H9 (cell line): ENCODE measurements at regions not wholly inside any gene's neighbourhood (a gene's known extent, or its start where the extent isn't known, plus 50 kb on each side); places are given as distances from the start of the nearest gene placed in this dataset.

ENCODE experiments used
- DNase-seq: peaks from one replicate; pipeline ENCODE4 v3.0.0-alpha.2; 2017
- H2AFZ ChIP-seq: one replicate; pipeline ENCODE4 v1.6.1; 2013; ENCODE audit warnings: mild to moderate bottlenecking, low read length, control low read depth, moderate library complexity
- H2AK5ac ChIP-seq: 2 replicates; pipeline ENCODE4 v1.6.1; 2013; ENCODE audit warnings: low read length, control low read depth, mixed read lengths; ENCODE audit not compliant: insufficient read length
- H2BK120ac ChIP-seq: one replicate; pipeline ENCODE4 v1.6.1; 2013; ENCODE audit warnings: low read depth, mild to moderate bottlenecking, low read length, control low read depth, inconsistent platforms; ENCODE audit not compliant: poor library complexity, severe bottlenecking
- H2BK12ac ChIP-seq: 2 replicates; pipeline ENCODE4 v1.6.1; 2013; ENCODE audit warnings: low read length, control low read depth, mixed read lengths, low read depth; ENCODE audit not compliant: insufficient read length
- H2BK15ac ChIP-seq: 2 replicates; pipeline ENCODE4 v1.6.1; 2013; ENCODE audit warnings: low read depth, low read length, control low read depth
- H2BK20ac ChIP-seq: one replicate; pipeline ENCODE4 v1.6.1; 2013; ENCODE audit warnings: low read depth, mild to moderate bottlenecking, low read length, control low read depth, inconsistent platforms; ENCODE audit not compliant: poor library complexity, severe bottlenecking
- H2BK5ac ChIP-seq: 2 replicates; pipeline ENCODE4 v1.6.1; 2013; ENCODE audit warnings: low read length, control low read depth, mixed read lengths; ENCODE audit not compliant: insufficient read length
- H3K14ac ChIP-seq: 2 replicates; pipeline ENCODE4 v1.6.1; 2013; ENCODE audit warnings: low read length, control low read depth; ENCODE audit not compliant: insufficient read depth
- H3K18ac ChIP-seq: 2 replicates; pipeline ENCODE4 v1.6.1; 2013; ENCODE audit warnings: low read depth, mild to moderate bottlenecking, mixed read lengths, low read length, control low read depth; ENCODE audit not compliant: insufficient read length
- H3K23ac ChIP-seq: 2 replicates; pipeline ENCODE4 v1.6.1; 2013; ENCODE audit warnings: low read length, control low read depth, mixed read lengths, low read depth; ENCODE audit not compliant: insufficient read length
- H3K23me2 ChIP-seq: 2 replicates; pipeline ENCODE4 v1.6.1; 2013; ENCODE audit warnings: low read depth, mild to moderate bottlenecking, mixed read lengths, low read length, control low read depth; ENCODE audit not compliant: insufficient read length, poor library complexity, severe bottlenecking
- H3K27ac ChIP-seq: 2 replicates; pipeline ENCODE4 v1.5.1; 2013; ENCODE audit warnings: low read length, control low read depth, mixed read lengths, low read depth; ENCODE audit not compliant: insufficient read length
- H3K27me3 ChIP-seq: 2 replicates; pipeline ENCODE4 v1.6.1; 2013; ENCODE audit warnings: low read length, control low read depth, inconsistent platforms; ENCODE audit not compliant: insufficient read depth
- H3K4ac ChIP-seq: 2 replicates; pipeline ENCODE4 v1.6.1; 2013; ENCODE audit warnings: low read depth, mild to moderate bottlenecking, control low read depth, inconsistent platforms, low read length, moderate library complexity
- H3K4me1 ChIP-seq: 2 replicates; pipeline ENCODE4 v1.6.1; 2013; ENCODE audit warnings: low read length, control low read depth, inconsistent platforms; ENCODE audit not compliant: insufficient read depth
- H3K4me2 ChIP-seq: 2 replicates; pipeline ENCODE4 v1.6.1; 2013; ENCODE audit warnings: low read length, control low read depth, mixed read lengths; ENCODE audit not compliant: insufficient read length, insufficient read depth
- H3K56ac ChIP-seq: 2 replicates; pipeline ENCODE4 v1.6.1; 2013; ENCODE audit warnings: low read depth, mild to moderate bottlenecking, mixed read lengths, low read length, control low read depth; ENCODE audit not compliant: insufficient read length
- H3K79me1 ChIP-seq: 2 replicates; pipeline ENCODE4 v1.6.1; 2013; ENCODE audit warnings: low read depth, mild to moderate bottlenecking, moderate library complexity, low read length, control low read depth, inconsistent platforms; ENCODE audit not compliant: insufficient read depth, poor library complexity, severe bottlenecking
- H3K79me2 ChIP-seq: 2 replicates; pipeline ENCODE4 v1.6.1; 2013; ENCODE audit warnings: low read length, control low read depth, inconsistent platforms; ENCODE audit not compliant: insufficient read depth
- H3K9ac ChIP-seq: 2 replicates; pipeline ENCODE4 v1.6.1; 2013; ENCODE audit warnings: low read length, control low read depth, mixed read lengths; ENCODE audit not compliant: insufficient read length; ENCODE audit errors: extremely low read depth
- H3K9me3 ChIP-seq: one replicate; pipeline ENCODE4 v1.6.1; 2013; ENCODE audit warnings: low read depth, low read length, inconsistent platforms; ENCODE audit not compliant: control insufficient read depth
- H3T11ph ChIP-seq: one replicate; pipeline ENCODE4 v1.6.1; 2013; ENCODE audit warnings: mild to moderate bottlenecking, low read length, control low read depth, inconsistent platforms
- H4K20me1 ChIP-seq: one replicate; pipeline ENCODE4 v1.6.1; 2013; ENCODE audit not compliant: control insufficient read depth, insufficient read length, insufficient read depth
- H4K5ac ChIP-seq: 2 replicates; pipeline ENCODE4 v1.6.1; 2013; ENCODE audit warnings: low read depth, mild to moderate bottlenecking, mixed read lengths, low read length, control low read depth; ENCODE audit not compliant: insufficient read length
- H4K8ac ChIP-seq: replicated peaks from 2 replicates; pipeline ENCODE4 v1.6.1; 2013; ENCODE audit warnings: low read length, control low read depth, mixed read lengths, low read depth; ENCODE audit not compliant: insufficient read length
- H4K91ac ChIP-seq: 2 replicates; pipeline ENCODE4 v1.6.1; 2013; ENCODE audit warnings: low read depth, mild to moderate bottlenecking, moderate library complexity, mixed read lengths, low read length, control low read depth; ENCODE audit not compliant: insufficient read length
- H3K27ac Mint-ChIP-seq, 3 experiments: 2 replicates in 2 of 3; 3 replicates in 1 of 3; pipeline ENCODE4 v1.8.0; 2020 to 2021; ENCODE audit warnings: mixed read lengths in 3 of 3, mild to moderate bottlenecking in 1 of 3, moderate library complexity in 1 of 3
- H3K27me3 Mint-ChIP-seq: 2 replicates; pipeline ENCODE4 v1.8.0; 2021; ENCODE audit warnings: low read depth, mild to moderate bottlenecking, moderate library complexity, mixed read lengths
- H3K36me3 Mint-ChIP-seq, 3 experiments: 2 replicates in 2 of 3; 3 replicates in 1 of 3; pipeline ENCODE4 v1.8.0; 2020 to 2021; ENCODE audit warnings: low read depth in 3 of 3, mixed read lengths in 3 of 3; ENCODE audit not compliant: insufficient read depth in 1 of 3
- H3K4me1 Mint-ChIP-seq, 2 experiments: 2 replicates each; pipeline ENCODE4 v1.8.0; 2020; ENCODE audit warnings: mixed read lengths in 2 of 2
- H3K4me3 Mint-ChIP-seq, 2 experiments: 2 replicates in 1 of 2; 3 replicates in 1 of 2; pipeline ENCODE4 v1.8.0; 2020 to 2021; ENCODE audit warnings: mild to moderate bottlenecking in 2 of 2, mixed read lengths in 2 of 2, moderate library complexity in 1 of 2
- H3K9me3 Mint-ChIP-seq, 2 experiments: 2 replicates in 1 of 2; 3 replicates in 1 of 2; pipeline ENCODE4 v1.8.0; 2020; ENCODE audit warnings: mild to moderate bottlenecking in 2 of 2, mixed read lengths in 2 of 2, moderate library complexity in 1 of 2
- CTCF ChIP-seq: fragments of 200-600 bp; sonication (generic); conservative IDR thresholded peaks from 3 replicates; pipeline ENCODE4 v1.8.0; 2021; ENCODE audit warnings: antibody characterized with exemption, mild to moderate bottlenecking
- WGBS: extraction: QIAGEN DNeasy Blood & Tissue Kit; methylation state at CpG from one replicate; pipeline ENCODE4 v1.1.7; 2013; ENCODE audit warnings: missing lambda C conversion rate, low lambda C conversion rate, mixed read lengths; ENCODE audit not compliant: insufficient read length; ENCODE audit errors: extremely low coverage; 5-methylcytosine and 5-hydroxymethylcytosine counted together

GRCh38 chr10:44858017-44858371 lies 53.1 kb upstream of the TMEM72 start:
- no peaks in the 10 kb centered on the region for H3K23me2 ChIP-seq
- no peak overlapping the region for H2BK20ac ChIP-seq
- no peak overlapping the region for H4K91ac ChIP-seq
- no peak overlapping the region for H4K5ac ChIP-seq
- H3K23ac ChIP-seq: no peak overlapping the region
- no peak overlapping the region for H3K4me3 Mint-ChIP-seq
- H2BK15ac ChIP-seq: no peak overlapping the region
- H3K9me3 Mint-ChIP-seq: no peaks in the 10 kb centered on the region
- H3K4me1 ChIP-seq: no peaks in the 10 kb centered on the region; the same call in 1 of the 2 replicates
- H3K14ac ChIP-seq: no peak overlapping the region
- peaks cover 2% of the 10 kb centered on the region; the same call in 1 of the 2 replicates for H3K27me3 ChIP-seq
- H3K4ac ChIP-seq: no peak overlapping the region
- peaks cover 54% of the 10 kb centered on the region for H3K27me3 Mint-ChIP-seq
- no peak overlapping the region for H3K27ac Mint-ChIP-seq
- H2AK5ac ChIP-seq: no peak overlapping the region
- no peak overlapping the region for H3K27ac ChIP-seq
- no CpG with 5 or more reads among the region's 5 CpGs for WGBS
- H3K9ac ChIP-seq: no peak overlapping the region
- H3K79me2 ChIP-seq: no peaks in the 10 kb centered on the region
- no peak for DNase-seq
- H3K56ac ChIP-seq: no peak overlapping the region
- no peak overlapping the region for H2AFZ ChIP-seq
- H2BK12ac ChIP-seq: no peak overlapping the region
- no peak overlapping the region for H3K4me2 ChIP-seq
- no peak overlapping the region for H3T11ph ChIP-seq
- H2BK120ac ChIP-seq: no peak overlapping the region
- H3K36me3 Mint-ChIP-seq: no peaks in the 10 kb centered on the region; a peak in 1 of 7 replicates
- H4K20me1 ChIP-seq: no peaks in the 10 kb centered on the region
- H2BK5ac ChIP-seq: no peak overlapping the region
- peaks cover 41 to 44% of the 10 kb centered on the region in 2 experiments for H3K4me1 Mint-ChIP-seq
- no peak overlapping the region for H3K18ac ChIP-seq
- no peaks in the 10 kb centered on the region for H3K79me1 ChIP-seq
- TF ChIP-seq CTCF: no peak
- H4K8ac ChIP-seq: no peak overlapping the region
- H3K9me3 ChIP-seq: no peaks in the 10 kb centered on the region
